GM12878 (cell line): ENCODE measurements at regions not wholly inside any gene's neighbourhood (a gene's known extent, or its start where the extent isn't known, plus 50 kb on each side); places are given as distances from the start of the nearest gene placed in this dataset.
A peak's percentile ranks its signal among the peaks of the same experiment; 100 is the strongest.

Experiments
- CBFB ChIP-seq: IDR thresholded peaks from 2 replicates; pipeline ENCODE4 v1.6.1; 2016; ENCODE audit warnings: antibody characterized with exemption, low read depth
- CREB1 ChIP-seq: IDR thresholded peaks from 2 replicates; pipeline ENCODE4 v1.6.1; 2012; ENCODE audit warnings: low read depth, mild to moderate bottlenecking, inconsistent platforms
- CREM ChIP-seq: IDR thresholded peaks from 2 replicates; pipeline ENCODE4 v1.6.1; 2014; ENCODE audit warnings: antibody characterized with exemption, low read depth
- DPF2 ChIP-seq: fragments of 450-650 bp; IDR thresholded peaks from 2 replicates; pipeline ENCODE4 v1.6.1; 2017; ENCODE audit warnings: mild to moderate bottlenecking
- EP300 ChIP-seq, 2 experiments: fragments of 150-350 bp in 1 of 2; IDR thresholded peaks; 2 replicates each; pipeline ENCODE4 v1.6.1; 2011 to 2012; ENCODE audit warnings: low read depth in 2 of 2, low read length in 2 of 2, borderline replicate concordance in 1 of 2, improper control_type of control experiment in 1 of 2, inconsistent platforms in 1 of 2; ENCODE audit not compliant: control insufficient read depth in 1 of 2
- GATAD2B ChIP-seq: fragments of 450-650 bp; conservative IDR thresholded peaks from 2 replicates; pipeline ENCODE4 v1.6.1; 2017; ENCODE audit warnings: low read depth, mild to moderate bottlenecking, moderate library complexity
- IKZF1 ChIP-seq: fragments of 450-650 bp; conservative IDR thresholded peaks from 2 replicates; pipeline ENCODE4 v1.6.1; 2017; ENCODE audit warnings: antibody characterized with exemption, mild to moderate bottlenecking
- JUNB ChIP-seq: IDR thresholded peaks from 2 replicates; pipeline ENCODE4 v1.6.1; 2016; ENCODE audit warnings: antibody characterized with exemption, mild to moderate bottlenecking
- KDM1A ChIP-seq: fragments of 200-600 bp; sonication (generic); IDR thresholded peaks from 2 replicates; pipeline ENCODE4 v1.6.1; 2016; ENCODE audit warnings: borderline replicate concordance
- MEF2B ChIP-seq: fragments of 450-650 bp; IDR thresholded peaks from 2 replicates; pipeline ENCODE4 v1.6.1; 2018; ENCODE audit warnings: mild to moderate bottlenecking, moderate library complexity; ENCODE audit not compliant: partially characterized antibody, poor library complexity, severe bottlenecking
- MLLT1 ChIP-seq: fragments of 450-650 bp; IDR thresholded peaks from 2 replicates; pipeline ENCODE4 v1.6.1; 2016; ENCODE audit warnings: mild to moderate bottlenecking
- MXI1 ChIP-seq: fragments of 150-350 bp; IDR thresholded peaks from 2 replicates; pipeline ENCODE4 v1.6.1; 2011; ENCODE audit warnings: low read depth, mild to moderate bottlenecking, inconsistent platforms, low read length, improper control_type of control experiment
- MYC ChIP-seq: IDR thresholded peaks from 2 replicates; pipeline ENCODE4 v1.6.1; 2011; ENCODE audit warnings: mild to moderate bottlenecking, low read length, moderate library complexity, inconsistent platforms; ENCODE audit not compliant: insufficient read depth, insufficient replicate concordance, insufficient read length, severe bottlenecking
- NR2C2 ChIP-seq: IDR thresholded peaks from 2 replicates; pipeline ENCODE4 v1.6.1; 2011; ENCODE audit warnings: borderline replicate concordance, low read depth; ENCODE audit not compliant: control insufficient read depth, insufficient read length
- NR2F1 ChIP-seq: fragments of 450-650 bp; conservative IDR thresholded peaks from 2 replicates; pipeline ENCODE4 v1.6.1; 2017; ENCODE audit warnings: mild to moderate bottlenecking
- PKNOX1 ChIP-seq: fragments of 450-650 bp; IDR thresholded peaks from 2 replicates; pipeline ENCODE4 v1.6.1; 2016; ENCODE audit warnings: mild to moderate bottlenecking
- PML ChIP-seq: IDR thresholded peaks from 2 replicates; pipeline ENCODE4 v1.6.1; 2012; ENCODE audit warnings: low read length, inconsistent platforms
- SKIL ChIP-seq: fragments of 450-650 bp; IDR thresholded peaks from 2 replicates; pipeline ENCODE4 v1.6.1; 2017; ENCODE audit warnings: mild to moderate bottlenecking, low read depth, inconsistent platforms; ENCODE audit not compliant: poor library complexity, severe bottlenecking
- SMARCA5 ChIP-seq: fragments of 450-650 bp; IDR thresholded peaks from 2 replicates; pipeline ENCODE4 v1.6.1; 2017; ENCODE audit warnings: mild to moderate bottlenecking
- SUPT20H ChIP-seq: IDR thresholded peaks from 2 replicates; pipeline ENCODE4 v1.6.1; 2011; ENCODE audit warnings: low read depth, mild to moderate bottlenecking, low read length, moderate library complexity, borderline replicate concordance; ENCODE audit not compliant: control insufficient read depth
- ZBTB33 ChIP-seq: fragments of 450-650 bp; IDR thresholded peaks from 2 replicates; pipeline ENCODE4 v1.6.1; 2017; ENCODE audit warnings: mild to moderate bottlenecking
- ZNF24 ChIP-seq: fragments of 450-650 bp; IDR thresholded peaks from 2 replicates; pipeline ENCODE4 v1.6.1; 2017; ENCODE audit warnings: antibody characterized with exemption, mild to moderate bottlenecking
- ZNF384 ChIP-seq: IDR thresholded peaks from 2 replicates; pipeline ENCODE4 v1.6.1; 2012; ENCODE audit warnings: low read depth, mild to moderate bottlenecking, low read length, improper control_type of control experiment, borderline replicate concordance

- peak; percentile 64; the same call in 1 of the 2 replicates for TF ChIP-seq CREB1
- TF ChIP-seq NR2C2, result no peak
- TF ChIP-seq JUNB, result peak; percentile 48; the same call in 1 of the 2 replicates
- TF ChIP-seq MYC, result no peak
- TF ChIP-seq IKZF1, result peak; percentile 87
- TF ChIP-seq SMARCA5, result no peak
- TF ChIP-seq DPF2, result peak; percentile 66
- peak; percentile 71 for TF ChIP-seq ZNF384
- TF ChIP-seq GATAD2B, result peak; percentile 66; the same call in 1 of the 2 replicates
- peak; percentile 84 for TF ChIP-seq NR2F1
- TF ChIP-seq SKIL, result peak; percentile 35
- peak; percentile 57; the same call in 1 of the 2 replicates for TF ChIP-seq MLLT1
- no peak for TF ChIP-seq SUPT20H
- peak; percentile 25; the same call in 1 of the 2 replicates for TF ChIP-seq PKNOX1
- no peak for TF ChIP-seq KDM1A
- no peak for TF ChIP-seq PML
- TF ChIP-seq MXI1, result no peak
- peak; percentile 83 for TF ChIP-seq CREM
- TF ChIP-seq ZBTB33, result 0 out of 2 replicates have a peak, but pooled peaks have one; percentile 61
- peak in 1 of 2 experiments; percentile 44; a peak in 1 of 4 replicates for TF ChIP-seq EP300 (IDR thresholded peaks at IDR 0.05; ENCODE audit: borderline replicate concordance in 1 of 2, control insufficient read depth in 1 of 2, low read depth in 2 of 2, low read length in 2 of 2)
- TF ChIP-seq ZNF24, result 0 out of 2 replicates have a peak, but pooled peaks have one; percentile 26
- peak; percentile 76 for TF ChIP-seq MEF2B
- 0 out of 2 replicates have a peak, but pooled peaks have one; percentile 52 for TF ChIP-seq CBFB
Observed at GRCh38 chr6:159098636-159099106, 53.9 kb upstream of the TAGAP start (continued).
